Neural progenitor cell (in vitro differentiated cells): ENCODE measurements at regions not wholly inside any gene's neighbourhood (a gene's known extent, or its start where the extent isn't known, plus 50 kb on each side); places are given as distances from the start of the nearest gene placed in this dataset.

Experiments used
- DNase-seq: peaks from one replicate; pipeline ENCODE4 v3.0.0-alpha.2; 2016; ENCODE audit warnings: low spot score
- H2AFZ ChIP-seq: fragments of 200-600 bp; sonication (generic); replicated peaks from 2 replicates; pipeline ENCODE4 v1.6.1; 2016; ENCODE audit warnings: antibody characterized with exemption
- H3F3A ChIP-seq: fragments of 200-600 bp; sonication (generic); 2 replicates; pipeline ENCODE4 v1.6.1; 2016; ENCODE audit warnings: antibody characterized with exemption, low read depth
- H3K27ac ChIP-seq: fragments of 200-600 bp; sonication (generic); 2 replicates; pipeline ENCODE4 v1.5.1; 2016; ENCODE audit warnings: mild to moderate bottlenecking
- H3K27me3 ChIP-seq: fragments of 200-600 bp; sonication (generic); 2 replicates; pipeline ENCODE4 v1.6.1; 2016; ENCODE audit warnings: mild to moderate bottlenecking, moderate library complexity
- H3K36me3 ChIP-seq: fragments of 200-600 bp; sonication (generic); 2 replicates; pipeline ENCODE4 v1.5.1; 2016
- H3K4me1 ChIP-seq: fragments of 200-600 bp; sonication (generic); 2 replicates; pipeline ENCODE4 v1.6.1; 2016; ENCODE audit warnings: mixed run types
- H3K4me2 ChIP-seq: fragments of 200-600 bp; sonication (generic); 2 replicates; pipeline ENCODE4 v1.6.1; 2016
- H3K4me3 ChIP-seq: fragments of 200-600 bp; sonication (generic); 2 replicates; pipeline ENCODE4 v1.5.1; 2016
- H3K79me2 ChIP-seq: fragments of 200-600 bp; sonication (generic); 2 replicates; pipeline ENCODE4 v1.6.1; 2016; ENCODE audit warnings: low read depth
- H3K9ac ChIP-seq: fragments of 200-600 bp; sonication (generic); 2 replicates; pipeline ENCODE4 v1.6.1; 2016
- H3K9me3 ChIP-seq: fragments of 200-600 bp; sonication (generic); 2 replicates; pipeline ENCODE4 v1.5.1; 2016; ENCODE audit warnings: low read depth
- H4K20me1 ChIP-seq: fragments of 200-600 bp; sonication (generic); 2 replicates; pipeline ENCODE4 v1.6.1; 2016; ENCODE audit warnings: low read depth
- H3K27ac Mint-ChIP-seq: 3 replicates; pipeline ENCODE4 v1.8.0; 2021; ENCODE audit warnings: mixed read lengths
- H3K27me3 Mint-ChIP-seq: 2 replicates; pipeline ENCODE4 v1.8.0; 2022; ENCODE audit warnings: low read depth, mild to moderate bottlenecking, inconsistent platforms, moderate library complexity, mixed read lengths; ENCODE audit not compliant: insufficient read depth
- H3K36me3 Mint-ChIP-seq: 3 replicates; pipeline ENCODE4 v1.8.0; 2021; ENCODE audit warnings: mixed read lengths
- H3K4me1 Mint-ChIP-seq: 3 replicates; pipeline ENCODE4 v1.8.0; 2021; ENCODE audit warnings: mixed read lengths
- H3K4me3 Mint-ChIP-seq: 3 replicates; pipeline ENCODE4 v1.8.0; 2021; ENCODE audit warnings: mild to moderate bottlenecking, moderate library complexity, mixed read lengths
- H3K9me3 Mint-ChIP-seq: 3 replicates; pipeline ENCODE4 v1.8.0; 2020; ENCODE audit warnings: mixed read lengths
- CTCF ChIP-seq: fragments of 200-600 bp; sonication (generic); IDR thresholded peaks from 2 replicates; pipeline ENCODE4 v1.5.1; 2017; ENCODE audit warnings: antibody characterized with exemption, mild to moderate bottlenecking
- EZH2 ChIP-seq: fragments of 200-600 bp; sonication (generic); IDR thresholded peaks from 2 replicates; pipeline ENCODE4 v1.6.1; 2017; ENCODE audit warnings: antibody characterized with exemption, mild to moderate bottlenecking, moderate library complexity
- EZH2phosphoT487 ChIP-seq: fragments of 200-600 bp; sonication (generic); IDR thresholded peaks from 2 replicates; pipeline ENCODE4 v1.6.1; 2017; ENCODE audit warnings: antibody characterized with exemption

DNA sequence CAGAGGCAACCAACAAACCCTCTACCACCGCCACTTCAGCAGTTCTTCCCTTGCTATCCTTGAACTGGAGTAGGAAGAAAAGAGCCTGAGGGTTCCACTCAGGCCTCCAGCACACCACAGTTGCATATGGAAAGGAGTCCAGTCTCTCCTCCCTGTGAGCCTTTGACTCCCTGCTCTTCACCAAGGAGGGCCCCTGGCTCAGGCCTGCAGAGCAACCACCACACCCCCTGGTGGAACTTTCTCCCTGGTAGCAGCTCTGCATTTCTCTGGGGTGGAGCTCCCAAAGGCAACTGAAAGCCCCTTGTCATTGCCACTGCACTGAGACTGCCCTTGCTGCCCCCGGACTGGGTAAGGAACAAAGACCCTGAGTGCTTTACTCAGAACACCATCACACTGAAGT is 1021.5 kb upstream of the ADGRL2 start:
- Mint-ChIP-seq H3K4me1 (no peaks in the 10 kb centered on the region), H3K9me3 (peaks cover 4% of the 10 kb centered on the region), H3K4me3 (no peak overlapping the region), H3K27me3 (peaks cover 2% of the 10 kb centered on the region), H3K27ac (no peak overlapping the region), H3K36me3 (no peaks in the 10 kb centered on the region)
- Histone ChIP-seq H3K27ac (no peak overlapping the region), H4K20me1 (no peaks in the 10 kb centered on the region), H3K9ac (no peak overlapping the region), H3K4me2 (no peak overlapping the region), H3K36me3 (no peaks in the 10 kb centered on the region), H2AFZ (peak overlapping the region; percentile 63), H3F3A (no peaks in the 10 kb centered on the region), H3K4me1 (peaks cover 2% of the 10 kb centered on the region), H3K79me2 (no peaks in the 10 kb centered on the region), H3K4me3 (no peak overlapping the region), H3K27me3 (no peaks in the 10 kb centered on the region), H3K9me3 (no peaks in the 10 kb centered on the region)
- TF ChIP-seq EZH2phosphoT487, result no peak
- TF ChIP-seq CTCF, result peak; percentile 10
- DNase-seq, result peak; percentile 4

GRCh38 chr1:80778094-80778840 is 1022.5 kb upstream of the ADGRL2 start:
- Mint-ChIP-seq H3K9me3 (peaks cover 4% of the 10 kb centered on the region), H3K4me1 (no peaks in the 10 kb centered on the region), H3K36me3 (no peaks in the 10 kb centered on the region), H3K4me3 (no peak overlapping the region), H3K27ac (no peak overlapping the region), H3K27me3 (peaks cover 2% of the 10 kb centered on the region)
- Histone ChIP-seq H3K9ac (no peak overlapping the region), H3K36me3 (no peaks in the 10 kb centered on the region), H2AFZ (no peak overlapping the region), H3K79me2 (no peaks in the 10 kb centered on the region), H3K4me2 (no peak overlapping the region), H3K4me1 (peaks cover 2% of the 10 kb centered on the region), H3K27ac (no peak overlapping the region), H3K27me3 (no peaks in the 10 kb centered on the region), H3K9me3 (no peaks in the 10 kb centered on the region), H4K20me1 (no peaks in the 10 kb centered on the region), H3K4me3 (no peak overlapping the region), H3F3A (no peaks in the 10 kb centered on the region)
- no peak for DNase-seq
- TF ChIP-seq CTCF (no peak), EZH2 (no peak), EZH2phosphoT487 (no peak)

DNA sequence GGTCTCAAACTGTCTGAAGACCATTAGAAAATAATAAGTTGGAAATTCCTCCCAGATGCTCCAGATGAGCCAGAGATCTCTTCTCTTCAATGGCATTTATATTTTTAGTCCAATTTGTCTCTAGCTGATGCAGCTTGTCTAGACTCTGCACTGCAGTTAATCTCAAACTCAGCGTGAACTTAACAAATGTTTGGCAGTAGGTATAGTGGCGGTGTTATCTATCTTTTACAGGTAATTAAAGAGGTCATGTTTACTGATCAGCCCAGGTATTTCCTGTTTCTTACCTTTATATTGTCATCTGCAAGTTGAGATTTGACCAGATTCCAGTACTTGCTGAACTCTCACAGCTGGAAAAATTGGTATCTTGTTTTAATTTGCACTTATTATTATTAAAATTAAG is 1024.5 kb upstream of the ADGRL2 start:
- no peaks in the 10 kb centered on the region for H3K36me3 ChIP-seq
- no peaks in the 10 kb centered on the region for H3K9me3 ChIP-seq
- H3K9ac ChIP-seq, result no peak overlapping the region
- H3K79me2 ChIP-seq, result no peaks in the 10 kb centered on the region
- no peaks in the 10 kb centered on the region for H4K20me1 ChIP-seq
- no peaks in the 10 kb centered on the region for H3K27me3 ChIP-seq
- H3K27ac ChIP-seq, result no peak overlapping the region
- Mint-ChIP-seq H3K27me3 (peaks cover 2% of the 10 kb centered on the region), H3K4me1 (no peaks in the 10 kb centered on the region), H3K27ac (no peak overlapping the region), H3K36me3 (no peaks in the 10 kb centered on the region), H3K9me3 (peaks cover 2% of the 10 kb centered on the region), H3K4me3 (no peak overlapping the region)
- H3F3A ChIP-seq, result no peaks in the 10 kb centered on the region
- H3K4me3 ChIP-seq, result no peak overlapping the region
- no peak for TF ChIP-seq CTCF
- TF ChIP-seq EZH2, result no peak
- no peak for TF ChIP-seq EZH2phosphoT487
- no peak overlapping the region for H2AFZ ChIP-seq
- H3K4me2 ChIP-seq, result no peak overlapping the region
- peaks cover 14% of the 10 kb centered on the region for H3K4me1 ChIP-seq
- no peak for DNase-seq
